Hepatic stellate cell (primary cell): ENCODE measurements at regions not wholly inside any gene's neighbourhood (a gene's known extent, or its start where the extent isn't known, plus 50 kb on each side); places are given as distances from the start of the nearest gene placed in this dataset.
A peak's percentile ranks its signal among the peaks of the same experiment; 100 is the strongest.
"Not testable (repeated sequence)": the region's sequence is repeated elsewhere in the genome, so short reads cannot be mapped to it uniquely, and the experiment has no call there.

Experiments
- DNase-seq: peaks from one replicate; pipeline ENCODE4 v3.0.0; 2011; ENCODE audit warnings: low spot score

- DNase-seq = no peak
These were observed 361.3 kb downstream of the FOXL1 start for GRCh38 chr16:86939609-86940008.

GRCh38 chr16:86941731-86942130, 363.4 kb downstream of the FOXL1 start:
- no peak for DNase-seq

GRCh38 chr16:86942151-86943051, 364.1 kb downstream of the FOXL1 start:
- DNase-seq = no peak

GRCh38 chr16:86945166-86945900, 367.0 kb downstream of the FOXL1 start:
- no peak for DNase-seq

GRCh38 chr16:86946396-86946795, 368.0 kb downstream of the FOXL1 start:
- DNase-seq = peak; percentile 80

- DNase-seq = no peak
These were observed 368.6 kb downstream of the FOXL1 start for GRCh38 chr16:86946981-86947380.

GRCh38 chr16:86948046-86948445, 369.1 kb downstream of the C16orf95 start:
- DNase-seq = no peak

- no peak for DNase-seq
These were observed 368.1 kb downstream of the C16orf95 start for GRCh38 chr16:86949116-86949515.

- no peak for DNase-seq
These were observed 367.6 kb downstream of the C16orf95 start for GRCh38 chr16:86949630-86950029.

GRCh38 chr16:86951041-86951822, 366.0 kb downstream of the C16orf95 start:
- DNase-seq = no peak

GRCh38 chr16:86951831-86952598, 365.2 kb downstream of the C16orf95 start:
- peak; percentile 84 for DNase-seq

GRCh38 chr16:86952769-86953168, 364.4 kb downstream of the C16orf95 start:
- peak; percentile 51 for DNase-seq

GRCh38 chr16:86953631-86954391, 363.4 kb downstream of the C16orf95 start:
- DNase-seq = no peak

- no peak for DNase-seq
These were observed 361.9 kb downstream of the C16orf95 start for GRCh38 chr16:86955136-86955855.

GRCh38 chr16:86956437-86956836, 360.8 kb downstream of the C16orf95 start:
- no peak for DNase-seq

- not testable (repeated sequence) for DNase-seq
These were observed 359.5 kb downstream of the C16orf95 start for GRCh38 chr16:86957662-86958198.

GRCh38 chr16:86958423-86958822, 358.8 kb downstream of the C16orf95 start:
- no peak for DNase-seq

GRCh38 chr16:86959091-86959651, 358.0 kb downstream of the C16orf95 start:
- DNase-seq = no peak

- no peak for DNase-seq
These were observed 357.5 kb downstream of the C16orf95 start for GRCh38 chr16:86959729-86960128.

- DNase-seq = no peak
These were observed 356.9 kb downstream of the C16orf95 start for GRCh38 chr16:86960266-86960665.
